ENCODE measurements at regions not wholly inside any gene's neighbourhood (a gene's known extent, or its start where the extent isn't known, plus 50 kb on each side); places are given as distances from the start of the nearest gene placed in this dataset.

DNA sequence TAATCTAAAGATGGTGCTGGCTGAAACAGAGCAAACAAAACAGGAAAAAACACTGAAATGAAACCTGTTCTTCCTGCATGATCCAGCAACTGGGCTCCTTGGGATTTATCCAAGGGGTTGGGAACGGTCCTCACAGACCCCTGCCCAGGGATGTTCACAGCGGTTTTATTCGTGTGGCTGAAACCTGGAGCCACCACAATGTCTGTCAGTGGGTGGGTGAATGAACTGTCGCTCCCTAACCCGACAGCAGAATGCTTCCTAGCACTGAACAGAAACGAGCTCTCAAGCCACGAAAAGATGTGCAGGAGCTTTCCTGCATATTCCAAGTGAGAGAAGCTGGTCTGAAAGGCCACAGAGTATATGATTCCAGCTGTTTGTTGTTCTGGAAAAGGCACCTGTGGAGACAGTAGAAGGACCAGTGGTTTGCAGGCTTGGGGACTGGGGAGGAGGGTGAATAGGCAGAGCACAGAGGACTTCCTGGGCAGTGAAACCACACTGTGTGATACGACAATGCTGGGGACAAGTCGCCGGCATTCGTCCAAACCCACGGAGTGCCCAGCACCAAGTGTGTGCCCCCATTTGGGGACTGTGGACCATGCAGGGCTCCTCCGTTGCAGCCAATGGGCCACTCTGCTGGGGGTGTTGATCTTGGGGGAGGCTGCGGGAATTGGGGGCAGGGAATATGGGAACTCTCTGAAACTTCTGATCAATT, 73.9 kb downstream of the TEX29 start:
- no peak for DNase-seq (ENCODE audit: low read depth)
- H3K4me3 ChIP-seq (ENCODE audit: control insufficient read depth, low read depth, low read length) = no peak overlapping the region
- TF ChIP-seq, protein P1, sequence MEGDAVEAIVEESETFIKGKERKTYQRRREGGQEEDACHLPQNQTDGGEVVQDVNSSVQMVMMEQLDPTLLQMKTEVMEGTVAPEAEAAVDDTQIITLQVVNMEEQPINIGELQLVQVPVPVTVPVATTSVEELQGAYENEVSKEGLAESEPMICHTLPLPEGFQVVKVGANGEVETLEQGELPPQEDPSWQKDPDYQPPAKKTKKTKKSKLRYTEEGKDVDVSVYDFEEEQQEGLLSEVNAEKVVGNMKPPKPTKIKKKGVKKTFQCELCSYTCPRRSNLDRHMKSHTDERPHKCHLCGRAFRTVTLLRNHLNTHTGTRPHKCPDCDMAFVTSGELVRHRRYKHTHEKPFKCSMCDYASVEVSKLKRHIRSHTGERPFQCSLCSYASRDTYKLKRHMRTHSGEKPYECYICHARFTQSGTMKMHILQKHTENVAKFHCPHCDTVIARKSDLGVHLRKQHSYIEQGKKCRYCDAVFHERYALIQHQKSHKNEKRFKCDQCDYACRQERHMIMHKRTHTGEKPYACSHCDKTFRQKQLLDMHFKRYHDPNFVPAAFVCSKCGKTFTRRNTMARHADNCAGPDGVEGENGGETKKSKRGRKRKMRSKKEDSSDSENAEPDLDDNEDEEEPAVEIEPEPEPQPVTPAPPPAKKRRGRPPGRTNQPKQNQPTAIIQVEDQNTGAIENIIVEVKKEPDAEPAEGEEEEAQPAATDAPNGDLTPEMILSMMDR (IDR thresholded peaks at IDR 0.05; ENCODE audit: control insufficient read depth, insufficient read depth, low read depth, low read length, missing control alignments) = no peak

DNA sequence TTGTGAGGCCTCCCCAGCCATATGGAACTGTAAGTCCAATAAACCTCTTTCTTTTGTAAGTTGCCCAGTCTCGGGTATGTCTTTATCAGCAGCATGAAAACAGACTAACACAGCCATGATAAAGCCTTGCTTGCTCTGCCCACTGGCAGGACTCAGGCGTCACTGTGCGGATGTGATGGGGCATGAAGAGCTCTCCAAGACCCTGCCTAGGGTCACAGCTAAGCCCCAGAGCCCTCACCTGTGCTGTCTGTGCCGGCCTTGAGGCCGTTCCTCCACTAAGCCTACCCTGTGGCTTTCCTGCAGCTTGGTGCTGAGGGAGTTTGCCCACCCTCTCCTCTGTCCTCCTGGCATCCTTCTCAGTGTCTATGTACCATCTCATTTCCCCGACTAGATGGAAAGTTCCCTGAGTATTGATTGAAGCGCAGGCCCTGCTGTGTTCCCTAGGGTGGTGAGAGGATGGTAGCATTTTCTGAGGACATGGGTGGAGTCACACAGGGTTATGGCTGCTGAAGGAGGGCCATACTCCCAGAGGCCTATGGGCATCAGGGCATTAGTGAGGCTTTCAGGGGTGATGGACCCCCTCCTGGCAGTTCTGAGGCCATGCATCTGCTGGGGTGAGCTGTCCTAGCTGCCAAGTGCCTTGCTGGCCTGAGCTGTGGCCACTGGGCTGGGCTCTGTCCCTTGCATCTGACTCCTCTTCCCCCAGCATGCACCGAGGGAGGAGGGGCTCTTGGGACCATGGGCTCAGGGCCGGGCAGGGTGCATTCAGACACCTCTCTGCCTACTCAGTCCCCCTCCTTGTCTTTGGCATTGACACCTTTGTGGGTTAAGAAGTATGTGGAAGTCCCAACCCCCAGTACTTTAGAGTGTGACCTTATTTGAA, 75.3 kb downstream of the TEX29 start:
- TF ChIP-seq, protein P1 (IDR thresholded peaks at IDR 0.05; ENCODE audit: control insufficient read depth, insufficient read depth, low read depth, low read length, missing control alignments) = no peak
- no peak for DNase-seq (ENCODE audit: low read depth)
- H3K4me3 ChIP-seq (ENCODE audit: control insufficient read depth, low read depth, low read length) = no peak overlapping the region

DNA sequence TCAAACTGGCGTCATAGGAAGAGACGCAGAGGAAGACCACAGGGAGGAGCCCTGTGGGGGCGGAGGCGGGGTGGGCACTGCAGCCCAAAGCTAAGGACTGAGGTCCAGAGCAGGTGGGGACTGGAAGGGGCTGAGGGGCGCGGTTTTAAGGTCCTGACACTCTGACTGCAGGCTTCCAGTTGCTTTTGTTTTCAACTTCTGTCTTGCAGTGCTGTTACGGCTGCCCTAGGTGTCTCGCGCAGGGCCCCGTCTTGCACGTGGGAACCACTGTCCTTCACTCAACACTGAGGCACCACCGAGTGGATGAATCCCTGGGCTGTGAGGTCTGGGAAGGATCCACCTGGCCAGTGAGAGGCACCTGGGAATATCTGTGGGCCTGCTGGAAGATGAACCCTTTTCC, 76.0 kb downstream of the TEX29 start:
- H3K4me3 ChIP-seq (ENCODE audit: control insufficient read depth, low read depth, low read length) = no peak overlapping the region
- DNase-seq (ENCODE audit: low read depth) = no peak
- TF ChIP-seq, protein P1 (IDR thresholded peaks at IDR 0.05; ENCODE audit: control insufficient read depth, insufficient read depth, low read depth, low read length, missing control alignments) = no peak

DNA sequence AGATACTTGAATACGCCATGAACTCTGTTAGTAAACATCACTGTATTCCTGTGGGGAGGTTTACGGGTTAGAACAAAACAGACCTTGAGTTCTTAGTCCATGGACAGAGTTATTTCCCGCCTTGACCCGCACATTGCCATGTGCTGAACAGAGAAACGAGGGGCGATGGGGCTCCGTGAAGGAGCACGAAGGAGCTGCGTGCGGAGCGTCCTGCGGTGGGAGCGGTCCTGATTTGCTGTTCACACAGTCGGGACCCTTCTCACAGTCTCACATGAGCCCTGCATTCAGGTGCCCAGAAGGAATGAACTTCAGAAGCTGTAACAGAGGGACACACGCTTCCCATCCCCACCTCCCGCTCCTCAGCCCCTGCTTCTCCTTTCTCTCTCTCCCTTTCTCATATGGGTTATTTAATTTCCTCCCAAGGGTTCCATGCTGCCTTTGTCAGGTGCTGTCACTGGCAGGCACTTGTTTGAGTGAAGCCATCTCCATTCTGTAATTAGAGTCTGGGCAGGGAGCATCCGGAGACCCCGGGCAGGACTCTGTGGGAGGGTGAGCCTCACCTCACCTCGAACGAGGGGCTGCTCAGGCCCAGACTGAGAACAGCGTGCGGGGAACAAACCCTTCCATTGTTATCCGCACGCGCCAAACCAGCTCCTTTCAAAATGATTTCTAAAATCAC, 76.9 kb downstream of the TEX29 start:
- no peak for DNase-seq (ENCODE audit: low read depth)
- H3K4me3 ChIP-seq (ENCODE audit: control insufficient read depth, low read depth, low read length) = no peak overlapping the region
- TF ChIP-seq, protein P1 (IDR thresholded peaks at IDR 0.05; ENCODE audit: control insufficient read depth, insufficient read depth, low read depth, low read length, missing control alignments) = no peak

DNA sequence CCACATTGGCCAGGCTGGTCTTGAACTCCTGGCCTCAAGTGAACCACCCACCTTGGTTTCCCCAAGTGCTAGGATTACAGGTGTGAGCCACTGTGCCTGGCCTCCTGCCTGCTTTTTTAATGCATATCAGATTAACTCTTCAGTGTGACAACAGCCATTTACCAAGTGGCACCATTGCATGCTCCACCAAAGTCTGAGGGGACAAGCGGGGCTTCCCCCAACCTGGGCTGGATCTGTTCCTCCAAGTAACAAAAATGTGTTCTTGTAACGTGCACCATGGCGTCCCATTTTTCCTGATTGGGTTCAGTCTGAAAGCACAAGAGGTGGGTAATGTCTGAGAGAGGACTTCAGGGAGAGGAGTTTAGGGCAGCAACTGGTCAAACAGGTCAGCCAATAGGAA, 77.8 kb downstream of the TEX29 start:
- no peak overlapping the region for H3K4me3 ChIP-seq (ENCODE audit: control insufficient read depth, low read depth, low read length)
- TF ChIP-seq, protein P1 (IDR thresholded peaks at IDR 0.05; ENCODE audit: control insufficient read depth, insufficient read depth, low read depth, low read length, missing control alignments) = no peak
- DNase-seq (ENCODE audit: low read depth) = no peak

DNA sequence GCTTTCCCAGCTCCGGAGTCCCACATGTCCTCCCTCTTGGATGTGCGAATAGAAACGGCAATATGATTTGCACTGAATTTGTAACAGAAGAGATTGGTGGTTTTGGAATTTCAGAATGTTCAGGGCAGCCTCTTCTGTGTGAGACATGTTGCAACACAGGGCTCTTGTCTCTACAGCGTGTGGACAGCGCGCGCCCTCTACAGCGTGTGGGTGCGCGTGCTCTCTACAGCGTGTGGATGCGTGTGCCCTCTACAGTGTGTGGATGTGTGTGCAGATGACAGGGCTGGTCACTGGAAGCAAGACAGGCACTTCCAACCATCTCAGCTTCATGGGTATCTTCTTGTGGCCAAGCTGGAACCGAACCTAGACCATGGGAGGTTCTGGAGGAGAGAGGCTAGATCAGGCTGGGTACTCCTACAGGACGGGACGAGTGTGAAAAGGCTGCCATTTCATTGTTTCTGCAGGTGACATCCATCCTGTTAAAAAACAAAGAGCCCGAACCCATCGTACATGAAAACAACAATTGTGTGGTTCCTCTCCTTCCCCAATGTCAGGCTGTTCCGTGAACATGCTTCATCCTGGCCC, 78.4 kb downstream of the TEX29 start:
- no peak overlapping the region for H3K4me3 ChIP-seq (ENCODE audit: control insufficient read depth, low read depth, low read length)
- DNase-seq (ENCODE audit: low read depth) = no peak
- TF ChIP-seq, protein P1 (IDR thresholded peaks at IDR 0.05; ENCODE audit: control insufficient read depth, insufficient read depth, low read depth, low read length, missing control alignments) = peak; percentile 5

All from AG09309 (cell line).